Astrocyte of the cerebellum (primary cell): ENCODE measurements at regions not wholly inside any gene's neighbourhood (a gene's known extent, or its start where the extent isn't known, plus 50 kb on each side); places are given as distances from the start of the nearest gene placed in this dataset.

Source experiments
- DNase-seq: peaks from one replicate; pipeline ENCODE4 v3.0.0-alpha.2; 2011; ENCODE audit warnings: low read depth
- H3K4me3 ChIP-seq: 2 replicates; pipeline ENCODE4 v1.5.1; 2011; ENCODE audit warnings: mild to moderate bottlenecking, low read depth, low read length, moderate library complexity
- CTCF ChIP-seq: IDR thresholded peaks from 2 replicates; pipeline ENCODE4 v1.5.1; 2012; ENCODE audit warnings: low read length, low read depth, moderate library complexity, mild to moderate bottlenecking; ENCODE audit errors: missing control alignments
- in situ Hi-C: cut with HindIII; loops from 2 replicates; pipeline ENCODE4 v1.10.0; 2017; ENCODE audit warnings: low sequenced_read_pairs

GRCh38 chr12:94041850-94042249 is 106.5 kb upstream of the PLXNC1 start:
- in situ Hi-C loops, result no loop called here
- no peak for DNase-seq
- no peak overlapping the region for H3K4me3 ChIP-seq
- no peak for TF ChIP-seq CTCF

GRCh38 chr12:94042321-94042720 is 106.1 kb upstream of the PLXNC1 start:
- no peak for TF ChIP-seq CTCF
- no peak overlapping the region for H3K4me3 ChIP-seq
- DNase-seq, result no peak
- in situ Hi-C loops, result no loop called here

DNA sequence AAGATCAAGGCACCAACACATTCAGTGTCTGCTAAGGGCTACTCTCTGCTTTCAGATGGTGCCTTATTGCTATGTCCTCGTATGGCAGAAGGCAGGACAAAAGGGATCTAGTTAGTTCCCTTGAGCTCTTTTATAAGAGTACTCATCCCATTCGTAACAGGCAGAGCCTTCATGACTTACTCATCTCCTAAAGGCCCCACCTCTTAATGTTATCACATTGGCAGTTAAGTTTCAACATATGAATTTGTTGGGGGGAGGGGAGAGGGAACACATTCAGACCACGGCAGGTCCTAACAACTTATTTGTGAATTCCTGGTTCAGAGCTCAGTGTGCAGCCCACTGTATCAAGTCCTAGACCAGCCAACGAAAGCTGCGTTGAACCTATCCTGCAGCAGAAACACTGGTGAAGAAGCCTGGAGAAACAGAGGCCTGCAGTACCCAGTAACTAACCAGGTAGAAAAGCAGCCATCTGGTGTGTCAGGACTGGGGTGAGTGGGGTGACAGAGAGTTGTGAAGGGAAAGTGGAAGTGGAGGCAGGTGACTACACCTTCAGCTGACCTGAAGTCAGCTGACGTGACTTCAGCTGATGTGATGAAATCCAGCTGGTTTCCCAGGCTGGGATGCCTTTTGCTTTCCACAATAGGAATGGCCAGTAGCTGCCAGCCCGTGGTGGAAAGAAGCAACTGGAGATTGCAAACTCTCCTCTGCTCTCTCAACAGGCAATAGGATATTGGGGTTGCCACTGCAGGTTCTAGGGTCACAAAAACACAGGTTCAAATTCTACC is 101.6 kb upstream of the PLXNC1 start:
- in situ Hi-C loops, result no loop called here
- no peak for TF ChIP-seq CTCF
- DNase-seq, result no peak
- H3K4me3 ChIP-seq, result no peak overlapping the region

- in situ Hi-C loops, result no loop called here
- no peak overlapping the region for H3K4me3 ChIP-seq
- no peak for DNase-seq
- no peak for TF ChIP-seq CTCF
Observed at GRCh38 chr12:94047781-94048567, 100.4 kb upstream of the PLXNC1 start.

DNA sequence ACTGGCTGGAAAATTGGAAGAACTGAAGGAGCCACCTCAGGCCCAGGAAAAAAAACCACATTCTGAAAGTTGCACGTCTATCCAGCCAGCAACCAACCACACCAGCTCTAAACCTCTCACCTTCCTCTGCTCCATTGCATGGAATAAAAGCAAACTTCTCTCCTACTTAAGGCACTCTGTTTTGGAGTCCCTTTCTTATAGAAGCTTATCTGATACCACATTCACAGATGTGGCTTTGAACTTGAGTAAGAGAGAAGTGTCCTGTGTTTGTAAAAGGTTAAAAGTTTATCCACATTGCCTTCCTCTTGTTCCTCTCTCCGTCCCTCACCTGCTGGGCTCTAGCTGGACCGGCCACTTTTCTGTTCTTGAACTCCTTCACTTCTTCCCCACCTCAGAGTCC is 99.6 kb upstream of the PLXNC1 start:
- TF ChIP-seq CTCF, result no peak
- in situ Hi-C loops, result no loop called here
- DNase-seq, result no peak
- no peak overlapping the region for H3K4me3 ChIP-seq

GRCh38 chr12:94049718-94050117 is 98.7 kb upstream of the PLXNC1 start:
- in situ Hi-C loops, result no loop called here
- no peak overlapping the region for H3K4me3 ChIP-seq
- TF ChIP-seq CTCF, result no peak
- DNase-seq, result no peak
